Stimulated activated CD4-positive, alpha-beta T cell treated with anti-CD3 and anti-CD28 coated beads, Interleukin-12 subunit alpha, Interleukin-12 subunit beta, amount 100 ng/mL, for 4 hours (primary cell): ENCODE measurements at regions not wholly inside any gene's neighbourhood (a gene's known extent, or its start where the extent isn't known, plus 50 kb on each side); places are given as distances from the start of the nearest gene placed in this dataset.

Source experiments
- DNase-seq: peaks from one replicate; pipeline ENCODE4 v3.0.0-alpha.2; 2020

DNA sequence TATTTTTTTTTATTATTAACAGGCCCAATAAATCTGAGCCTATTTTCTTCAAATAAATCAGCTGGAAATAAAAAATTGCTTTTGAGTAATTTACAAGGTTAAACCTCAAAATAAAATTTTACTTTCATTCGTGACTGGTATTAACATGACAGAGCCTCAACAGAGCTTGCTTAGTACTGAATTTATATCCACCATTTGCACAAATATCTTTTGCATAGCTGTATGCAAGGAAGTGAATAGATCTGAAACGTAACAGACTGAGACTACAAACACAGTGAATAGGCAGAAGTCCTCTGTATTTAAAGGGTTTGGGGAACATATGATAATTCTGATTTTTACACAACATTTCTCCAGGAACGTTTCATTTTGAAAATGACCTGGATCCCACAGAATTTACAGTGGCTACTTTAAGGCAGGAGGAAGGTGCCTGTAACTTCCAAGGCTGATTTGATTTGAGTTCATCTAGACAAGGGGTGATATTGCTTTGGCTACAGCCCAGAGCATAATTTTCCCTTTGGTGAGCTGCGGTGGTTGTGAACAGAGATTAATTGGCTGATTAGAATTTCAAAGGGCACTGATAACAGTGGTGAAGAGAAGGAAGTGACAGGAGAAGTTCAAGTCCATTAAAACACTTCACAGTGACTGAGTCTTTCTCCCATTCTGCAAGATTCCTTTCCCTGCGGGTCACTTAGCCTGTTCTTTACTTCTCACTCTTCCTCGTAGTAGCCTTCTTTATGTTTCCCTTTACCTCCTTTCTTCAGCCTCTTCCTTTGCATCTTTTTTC, 121.2 kb upstream of the SASH1 start:
- no peak for DNase-seq

DNA sequence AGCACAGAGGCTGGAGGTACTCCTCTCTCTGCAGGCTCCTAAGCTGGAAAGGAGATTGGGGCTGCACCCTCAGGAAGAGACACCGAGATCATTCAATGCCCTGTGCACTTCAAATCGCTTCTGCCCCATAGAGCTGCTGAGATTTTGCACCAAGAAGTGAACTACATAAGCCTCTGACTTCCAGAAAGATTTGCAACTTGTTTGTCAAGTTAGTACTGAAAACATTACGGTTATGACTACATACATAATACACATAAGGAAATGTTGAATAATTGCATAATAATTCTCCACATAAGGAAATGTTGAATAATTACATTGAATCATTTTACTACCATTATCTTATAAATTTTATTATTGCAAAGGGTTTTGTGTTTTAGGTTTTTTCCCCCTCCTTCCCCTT, 120.3 kb upstream of the SASH1 start:
- no peak for DNase-seq

DNA sequence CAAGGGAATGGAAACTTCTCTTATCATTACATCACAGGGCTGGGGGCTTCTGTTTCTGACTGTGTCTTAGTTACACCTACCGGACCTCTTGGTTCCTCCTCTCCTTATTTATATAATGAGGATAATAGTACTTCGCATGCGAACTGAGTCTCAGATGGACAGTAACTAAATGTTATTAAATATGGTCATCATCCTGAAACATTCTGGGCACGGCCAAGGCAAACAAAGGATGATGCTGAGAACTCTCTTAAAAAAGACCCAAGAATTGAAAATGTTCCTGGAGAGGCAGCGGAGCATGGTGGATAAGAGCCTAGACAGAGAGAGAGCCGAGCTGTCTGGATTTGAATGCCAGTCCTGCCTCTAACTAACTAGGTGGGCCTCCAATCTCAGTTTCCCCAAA, 119.8 kb upstream of the SASH1 start:
- no peak for DNase-seq

DNA sequence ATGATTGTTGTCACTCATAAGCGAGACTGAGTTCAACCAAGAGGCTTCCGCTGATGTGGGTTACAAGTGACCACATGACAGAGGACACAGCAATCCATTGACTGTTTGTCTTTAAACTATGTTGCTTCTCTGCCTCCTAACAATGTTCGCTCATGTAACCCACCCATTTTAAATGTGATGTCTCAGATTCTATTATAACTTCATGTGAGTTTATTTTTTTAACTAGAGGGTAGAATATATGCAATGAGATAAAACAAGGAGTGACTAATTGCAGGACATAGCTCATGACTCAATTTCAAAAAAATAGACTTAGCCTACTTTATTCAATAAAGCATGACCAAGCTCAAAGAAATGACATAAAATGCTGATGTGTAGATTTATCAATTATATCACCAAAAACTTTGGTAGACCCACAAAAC, 119.2 kb upstream of the SASH1 start:
- no peak for DNase-seq

DNA sequence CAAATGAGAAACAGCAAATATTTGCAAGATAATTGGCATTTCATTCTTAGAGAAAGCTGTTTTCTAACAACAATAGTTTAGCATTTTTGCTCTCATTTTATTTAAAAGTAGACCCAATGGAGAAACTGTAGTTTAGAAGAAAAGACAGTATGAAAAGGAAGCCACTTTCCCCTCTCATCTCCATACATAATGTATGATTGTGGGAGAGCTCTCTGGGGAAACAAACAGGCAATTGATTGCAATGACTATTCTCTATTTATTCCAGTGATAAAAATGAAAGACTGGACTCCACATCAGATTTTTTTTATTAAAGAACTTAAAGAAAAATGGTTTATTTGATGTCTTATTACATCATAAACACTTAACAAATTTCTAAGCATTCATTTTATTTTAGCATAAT, 116.8 kb upstream of the SASH1 start:
- DNase-seq = no peak

DNA sequence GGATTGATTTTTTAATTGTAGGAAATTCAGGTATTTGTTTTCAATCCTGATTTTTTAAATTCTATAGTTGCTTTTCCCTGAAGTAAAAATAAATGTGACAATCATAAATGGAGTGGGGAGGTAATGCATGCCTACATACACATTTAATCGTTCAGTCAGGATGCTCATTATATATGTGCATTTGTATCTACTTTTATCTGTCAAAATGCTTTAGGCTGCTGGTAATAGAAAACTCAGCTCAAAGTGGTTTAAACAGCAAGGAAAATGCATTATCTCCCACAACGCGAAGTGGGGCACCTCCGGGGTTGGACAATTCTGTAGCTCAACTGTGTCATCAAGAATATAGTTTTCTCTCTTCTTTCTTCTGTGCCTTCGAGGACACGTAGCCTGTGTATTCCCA, 116.4 kb upstream of the SASH1 start:
- no peak for DNase-seq

DNA sequence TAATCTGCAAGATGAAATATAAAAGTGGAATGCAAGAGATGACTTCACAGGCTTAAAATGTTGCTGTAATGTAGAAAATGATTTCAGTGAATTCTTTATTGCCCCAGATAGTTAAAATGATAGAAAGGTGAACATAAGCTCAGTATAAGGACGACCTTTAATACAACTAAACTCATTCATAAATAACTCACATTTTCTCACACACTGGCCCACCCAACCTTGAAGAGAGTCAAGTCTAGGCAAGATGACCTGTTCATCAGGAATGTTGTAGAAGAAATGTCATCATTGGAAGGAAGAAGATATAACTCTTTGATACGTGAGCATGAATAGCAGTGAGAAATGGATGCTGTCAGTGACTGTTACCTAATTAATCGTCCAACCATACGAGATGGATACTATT, 111.1 kb upstream of the SASH1 start:
- no peak for DNase-seq

DNA sequence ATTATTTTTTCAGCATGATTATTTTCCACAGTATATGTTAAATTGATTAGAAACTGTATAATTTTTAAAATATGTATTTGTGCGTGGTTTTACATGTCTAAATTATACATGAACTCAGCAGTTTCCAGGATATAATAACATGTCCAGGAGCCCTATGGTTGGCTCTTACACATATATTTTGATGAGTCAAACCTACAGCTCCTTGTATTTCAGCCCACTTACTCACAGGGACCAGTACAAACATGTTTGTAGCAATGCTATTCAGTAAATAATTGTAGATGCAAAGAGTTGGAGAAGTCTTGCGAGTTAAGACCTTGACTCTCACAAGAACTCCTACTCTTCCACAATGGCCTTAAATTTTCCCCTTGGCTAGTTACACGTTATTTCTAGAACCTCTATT, 107.2 kb upstream of the SASH1 start:
- DNase-seq = no peak

DNA sequence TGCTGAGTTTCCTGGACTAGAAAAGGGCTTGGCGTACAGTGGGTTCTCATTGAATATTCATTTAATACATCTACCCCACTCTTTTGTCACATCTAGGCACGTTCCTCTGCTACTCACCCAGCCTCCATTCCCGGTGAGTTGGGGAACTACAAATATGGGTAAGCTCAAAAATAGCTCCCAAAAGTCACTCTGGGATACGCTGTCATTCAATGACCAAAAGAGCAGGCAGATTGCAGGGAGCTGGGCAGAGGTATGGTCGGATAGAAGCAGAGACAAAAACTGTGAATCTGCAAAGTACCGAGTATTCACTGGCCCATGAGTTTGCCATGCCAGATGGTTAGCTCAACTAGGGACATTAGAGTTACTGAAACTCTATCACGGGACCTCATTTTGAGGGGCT, 103.9 kb upstream of the SASH1 start:
- DNase-seq = no peak

DNA sequence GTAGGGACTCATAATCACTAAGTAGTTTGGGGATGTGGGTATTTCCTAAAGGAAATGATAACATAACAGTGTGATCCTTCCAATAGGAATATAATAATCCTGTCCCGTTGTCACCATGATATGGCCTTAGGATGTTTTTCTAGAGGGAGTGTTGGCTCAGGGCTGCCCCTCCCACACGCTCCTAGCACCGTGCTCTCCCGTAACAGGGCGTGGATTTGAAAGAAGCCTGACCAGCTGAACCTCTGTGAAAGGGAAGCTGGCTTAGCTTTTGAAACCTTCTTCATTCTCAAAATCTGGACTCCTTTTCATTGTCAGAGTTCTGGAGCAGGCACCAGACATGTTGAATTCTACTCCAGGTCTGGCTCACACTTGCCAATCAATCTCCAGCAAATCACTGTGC, 103.4 kb upstream of the SASH1 start:
- DNase-seq = no peak

DNA sequence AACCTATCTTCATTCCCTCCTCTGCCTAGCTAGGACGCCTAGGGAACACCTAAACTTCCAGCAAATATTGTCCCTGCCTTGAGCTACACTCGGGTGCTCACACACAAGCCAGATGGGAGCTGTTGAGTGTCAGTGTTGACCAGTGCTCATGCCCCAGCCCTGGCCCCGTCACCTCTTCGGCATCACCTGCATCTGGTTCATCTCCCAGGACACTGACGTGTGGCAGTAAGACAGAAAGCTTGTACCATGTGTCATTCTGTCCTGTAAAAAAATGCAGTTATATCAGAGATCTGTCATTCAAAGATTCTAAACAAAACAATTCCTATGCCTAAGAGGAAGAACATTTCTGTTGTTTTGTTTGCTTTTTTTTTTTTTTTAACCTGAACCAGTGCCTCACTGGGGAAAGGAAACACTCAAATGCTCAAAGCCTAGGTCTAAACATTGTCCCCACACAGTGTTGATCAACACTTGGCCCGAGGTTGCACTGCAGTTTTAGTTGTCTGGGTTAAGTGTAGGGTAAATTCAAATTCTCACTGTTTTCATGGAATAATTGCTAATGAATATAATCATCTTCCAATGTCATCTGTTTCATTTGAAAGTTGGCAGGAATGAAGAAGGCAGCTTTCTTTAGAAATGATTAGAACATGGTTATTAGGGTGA, 102.7 kb upstream of the SASH1 start:
- no peak for DNase-seq

DNA sequence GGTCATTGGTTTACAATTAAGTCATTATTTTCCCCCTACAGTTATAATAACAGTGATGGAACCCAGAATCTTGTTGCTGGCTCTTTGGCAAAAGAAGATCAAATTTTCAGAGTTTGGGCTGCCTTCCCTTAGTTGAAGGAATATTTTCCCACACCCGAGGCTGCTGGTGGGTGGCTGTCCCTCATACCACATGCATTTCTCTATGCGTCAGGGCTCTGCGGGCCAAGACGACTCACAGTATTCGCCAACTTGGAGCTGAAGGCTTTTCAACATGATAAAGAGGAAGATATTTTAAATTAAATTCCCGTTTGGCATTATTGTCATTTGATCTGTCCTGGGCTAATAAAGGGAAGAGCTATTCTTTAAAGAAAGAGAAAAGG, 102.2 kb upstream of the SASH1 start:
- no peak for DNase-seq

DNA sequence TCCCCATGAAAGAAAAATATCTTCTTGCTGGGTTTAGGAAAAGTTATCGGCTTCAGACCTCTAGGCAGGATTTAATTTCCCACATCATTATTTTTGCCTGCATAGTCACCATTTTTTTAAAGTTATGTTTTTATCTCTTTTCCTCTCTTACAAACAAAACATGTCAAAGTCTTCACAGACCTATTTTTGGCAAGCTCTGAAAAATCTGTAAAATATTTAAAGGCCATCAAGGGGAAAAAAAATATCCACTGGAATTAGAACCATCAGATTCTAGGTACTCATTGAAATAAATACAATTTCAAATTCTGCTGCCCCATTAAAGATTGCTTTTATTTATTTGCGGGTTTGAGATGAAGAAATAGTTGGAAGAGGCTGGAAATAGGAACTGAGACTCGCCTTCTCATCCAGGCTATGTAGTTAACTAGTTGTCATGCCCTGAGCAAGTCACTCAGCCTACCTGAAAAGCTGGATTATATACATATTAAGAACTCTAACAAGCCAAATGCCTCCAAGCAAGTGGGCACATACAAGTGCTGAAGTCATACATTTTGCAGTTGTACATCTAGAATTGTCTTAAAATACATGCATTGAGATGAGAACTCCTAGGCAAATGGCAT, 101.7 kb upstream of the SASH1 start:
- DNase-seq = no peak

DNA sequence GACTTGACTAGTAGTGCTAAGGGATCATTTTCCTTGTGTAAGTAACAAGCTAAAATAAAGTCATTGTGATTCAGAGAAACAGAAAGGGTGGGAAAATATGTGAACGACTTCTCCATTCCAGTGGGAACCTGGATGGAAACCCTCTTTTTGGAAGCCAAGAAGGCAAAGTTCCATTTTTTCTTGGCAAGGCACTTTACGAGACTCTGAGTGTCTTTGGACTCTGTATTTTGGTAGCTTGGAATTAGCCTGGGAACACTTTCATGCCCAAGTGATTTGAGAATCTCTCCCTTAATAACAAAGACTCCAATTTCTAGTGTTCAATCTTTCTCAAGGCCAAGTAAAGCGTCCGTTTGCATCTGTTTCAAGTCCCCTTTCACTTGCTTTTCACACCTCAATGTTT, 100.5 kb upstream of the SASH1 start:
- DNase-seq = no peak

DNA sequence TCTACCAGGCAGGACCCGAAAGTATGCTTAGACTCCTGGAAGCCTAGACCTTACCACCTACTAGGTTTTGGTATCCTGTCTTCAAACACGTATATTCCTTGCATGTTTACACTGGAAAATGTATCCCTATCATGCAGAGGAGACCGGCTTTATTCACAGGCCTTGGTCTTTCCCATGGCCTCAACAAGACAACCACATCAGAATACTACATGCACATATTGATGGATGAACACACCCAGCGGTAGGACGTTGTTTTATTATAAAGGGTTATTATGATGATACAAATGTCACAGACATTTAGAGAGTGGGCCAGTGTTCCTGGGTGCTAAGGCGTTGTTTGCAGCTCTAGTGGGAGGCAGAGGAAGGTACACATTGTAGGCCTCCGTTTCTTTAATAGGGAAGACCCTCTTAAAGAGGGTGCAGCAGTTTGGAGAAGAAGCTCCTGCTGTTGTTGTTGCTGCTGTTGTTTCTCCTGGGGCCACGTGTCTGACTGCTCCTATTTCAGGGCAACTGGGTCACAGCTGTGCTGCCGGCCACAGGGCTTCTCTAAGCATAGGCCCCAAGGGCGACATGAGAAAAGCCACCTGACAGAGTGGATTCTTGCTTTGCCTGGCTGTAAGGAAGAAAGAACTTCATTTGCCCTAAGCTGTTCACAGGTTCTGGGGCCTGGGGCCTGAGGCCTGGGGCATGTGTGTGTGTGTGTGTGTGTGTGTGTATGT, 98.3 kb upstream of the SASH1 start:
- DNase-seq = no peak

DNA sequence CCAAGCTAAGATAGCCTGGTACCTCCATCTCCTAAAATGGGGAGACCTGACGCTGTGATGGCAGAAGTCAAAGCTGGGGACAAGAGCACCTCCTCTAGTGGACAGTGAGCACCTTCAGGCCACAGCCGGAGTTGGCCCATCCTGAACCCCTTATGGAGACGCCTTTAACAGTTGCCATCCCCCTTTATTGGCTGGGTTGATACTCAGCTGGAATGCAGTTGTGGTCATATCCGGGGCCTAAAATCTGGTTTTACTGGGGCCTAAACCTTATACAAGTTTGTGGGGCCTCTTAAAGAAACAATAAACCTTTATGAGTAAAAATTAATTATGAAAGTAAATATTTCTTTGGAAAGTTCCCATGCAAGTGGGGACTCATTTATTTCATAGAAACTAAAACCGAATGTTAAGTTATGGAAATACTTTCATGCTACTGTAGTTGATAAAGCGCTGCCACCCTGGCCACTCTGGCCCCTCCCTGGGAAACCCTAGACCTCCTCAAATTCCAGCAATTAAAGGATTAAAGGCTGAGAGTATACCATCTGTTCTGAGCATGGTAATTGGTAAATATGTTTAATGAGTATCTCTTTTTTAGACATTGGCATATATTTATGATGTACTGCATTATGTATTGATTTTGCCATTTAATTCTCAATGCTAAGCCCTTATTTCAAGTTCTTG, 95.1 kb upstream of the SASH1 start:
- DNase-seq = no peak

DNA sequence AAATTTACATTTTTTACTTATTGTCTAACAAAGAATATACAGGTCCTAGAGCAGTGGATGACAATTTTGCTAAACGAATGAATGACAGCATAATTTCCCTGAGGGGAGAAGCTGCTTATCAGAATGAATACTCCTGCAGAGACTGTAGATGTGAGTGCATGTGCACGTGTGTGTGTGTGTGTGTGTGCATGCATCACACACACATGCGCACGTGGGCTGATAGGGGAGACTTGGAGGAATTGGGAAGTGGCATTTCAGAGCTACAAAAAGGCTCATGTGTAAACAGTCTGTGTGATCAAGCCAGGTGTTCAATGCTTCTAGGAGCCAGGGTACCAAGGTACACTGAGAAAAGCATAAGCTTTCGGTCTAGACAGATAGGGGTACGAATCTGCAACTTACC, 93.5 kb upstream of the SASH1 start:
- DNase-seq = no peak

DNA sequence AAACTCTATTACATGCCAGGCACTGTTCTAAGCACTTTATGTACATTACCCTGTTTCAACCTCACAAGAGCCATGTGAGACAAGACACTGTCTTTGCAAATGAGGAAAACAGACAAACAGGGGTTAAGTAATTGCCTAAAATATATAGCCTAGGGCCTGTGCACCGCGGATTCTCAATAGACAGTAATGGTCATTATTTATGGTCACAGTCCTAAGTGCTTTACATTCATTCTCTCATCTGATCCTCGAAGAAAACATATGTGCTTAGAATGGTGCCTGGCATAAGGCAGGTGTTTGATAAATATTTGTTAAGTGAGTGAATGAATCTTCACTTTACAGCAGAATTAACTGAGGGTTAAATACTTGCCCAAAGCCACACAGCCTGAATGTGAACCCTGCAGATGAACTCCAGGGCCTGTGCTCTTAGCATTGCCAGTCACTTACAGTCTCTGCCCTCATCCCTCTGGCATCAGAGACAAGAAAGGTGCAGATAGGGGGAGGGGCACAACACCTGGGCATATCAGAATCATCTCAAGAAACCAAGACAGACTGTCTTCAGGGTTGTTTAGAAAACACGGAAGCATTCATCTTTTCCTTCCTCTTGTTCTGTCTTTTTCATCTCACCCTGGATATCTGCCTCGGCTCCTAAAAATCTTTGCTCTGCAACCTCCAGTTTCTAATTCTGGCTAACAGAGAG, 92.8 kb upstream of the SASH1 start:
- DNase-seq = no peak

DNA sequence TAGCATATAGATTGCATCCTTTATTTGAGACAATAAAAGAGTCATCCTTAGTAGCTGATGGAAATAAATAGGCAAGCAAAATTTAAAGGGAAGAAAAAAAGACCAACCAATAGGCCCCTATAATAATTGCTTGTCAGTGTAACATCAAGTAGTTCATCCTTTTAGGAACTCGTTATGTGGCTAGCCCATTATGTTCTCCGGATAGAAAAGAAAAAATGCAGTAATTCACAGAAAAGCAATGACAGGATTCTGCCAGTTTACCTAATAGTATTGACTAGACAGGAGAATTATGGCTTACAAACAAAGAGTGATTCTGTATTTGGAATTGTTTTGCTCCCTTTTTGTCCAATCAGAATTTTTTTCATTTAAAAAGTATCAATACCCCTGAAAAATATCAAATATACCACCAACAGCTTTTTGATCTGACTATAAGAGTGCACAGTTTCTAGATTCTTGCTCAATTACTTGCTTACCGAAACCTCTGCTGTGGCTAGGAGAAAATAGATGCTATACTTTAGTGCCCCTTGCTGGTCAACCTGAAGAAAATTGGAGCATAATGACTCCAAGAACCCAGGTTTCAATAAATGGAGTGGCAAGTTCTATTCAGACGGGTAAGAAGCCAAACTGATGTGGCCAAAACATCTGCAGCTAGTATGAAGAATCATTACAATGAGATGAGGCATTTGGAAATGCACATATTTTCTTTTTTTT, 91.5 kb upstream of the SASH1 start:
- DNase-seq = no peak

DNA sequence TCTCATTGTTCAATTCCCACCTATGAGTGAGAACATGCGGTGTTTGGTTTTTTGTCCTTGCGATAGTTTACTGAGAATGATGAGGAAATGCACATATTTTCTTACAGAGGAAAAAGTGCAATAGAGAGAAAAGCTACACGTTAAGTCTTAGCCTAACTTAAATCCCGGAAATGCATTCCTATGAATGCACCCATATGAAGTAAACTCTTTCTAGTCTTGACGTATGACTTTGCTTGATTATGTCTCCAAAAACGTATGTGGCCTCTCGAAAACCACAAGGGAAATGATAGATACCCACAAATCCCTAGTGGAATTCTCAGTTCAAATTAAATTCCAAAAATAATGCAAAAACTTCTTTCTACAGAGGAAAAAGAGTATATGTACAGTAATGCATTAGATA, 90.7 kb upstream of the SASH1 start:
- no peak for DNase-seq

DNA sequence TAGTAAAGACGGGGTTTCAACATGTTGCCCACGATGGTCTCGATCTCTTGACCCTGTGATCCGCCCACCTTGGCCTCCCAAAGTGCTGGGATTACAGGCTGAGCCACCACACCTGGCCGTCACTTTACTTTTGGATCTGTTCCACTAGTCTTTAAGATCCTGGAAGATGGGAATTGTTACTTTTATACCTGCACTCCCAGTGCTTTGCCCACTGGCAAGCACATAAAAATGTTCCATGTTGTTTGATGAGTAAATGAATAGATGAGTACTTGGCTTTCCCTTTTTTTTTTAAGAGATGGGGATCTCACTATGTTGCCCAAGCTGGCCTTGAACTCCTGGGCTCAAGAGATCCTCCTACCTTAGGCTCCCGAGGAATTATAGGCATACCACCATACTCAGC, 84.8 kb upstream of the SASH1 start:
- DNase-seq = no peak

DNA sequence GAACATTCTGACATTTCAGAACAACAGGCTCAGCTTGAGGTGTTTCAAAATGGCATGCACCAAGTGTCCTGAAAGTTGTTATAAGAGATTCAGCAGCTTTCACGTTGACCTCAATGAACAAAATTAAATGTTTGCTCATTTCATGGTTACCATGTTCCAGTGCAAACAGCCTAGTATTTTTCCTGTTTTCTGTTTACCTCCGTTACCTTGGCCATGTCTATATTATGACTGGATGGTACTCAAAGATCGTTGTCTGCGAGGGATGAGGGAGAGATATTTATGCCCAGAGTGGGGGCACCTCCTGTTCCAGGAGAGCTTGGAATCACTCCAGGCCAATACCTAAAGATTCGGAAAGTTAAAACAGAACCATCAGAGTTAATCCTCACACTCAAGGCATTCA, 83.8 kb upstream of the SASH1 start:
- DNase-seq = no peak
